IPS DF 6.9 (cell line): ENCODE measurements at regions not wholly inside any gene's neighbourhood (a gene's known extent, or its start where the extent isn't known, plus 50 kb on each side); places are given as distances from the start of the nearest gene placed in this dataset.

Experiments used
- DNase-seq: peaks from one replicate; pipeline ENCODE4 v3.0.0-alpha.2; 2013; ENCODE audit warnings: low read depth, low spot score
- H3K27ac ChIP-seq: one replicate; pipeline ENCODE4 v1.5.1; 2013; ENCODE audit warnings: low read length, control low read depth
- H3K27me3 ChIP-seq: 2 replicates; pipeline ENCODE4 v1.6.1; 2013; ENCODE audit warnings: mild to moderate bottlenecking, low read length; ENCODE audit not compliant: control insufficient read depth, insufficient read depth
- H3K36me3 ChIP-seq: 2 replicates; pipeline ENCODE4 v1.6.1; 2013; ENCODE audit warnings: low read length; ENCODE audit not compliant: control insufficient read depth, insufficient read depth
- H3K4me1 ChIP-seq: 2 replicates; pipeline ENCODE4 v1.6.1; 2013; ENCODE audit warnings: low read length; ENCODE audit not compliant: control insufficient read depth, insufficient read depth
- H3K4me3 ChIP-seq: 2 replicates; pipeline ENCODE4 v1.5.1; 2013; ENCODE audit warnings: mild to moderate bottlenecking, low read length
- H3K9me3 ChIP-seq: 2 replicates; pipeline ENCODE4 v1.6.1; 2013; ENCODE audit warnings: low read length, inconsistent platforms; ENCODE audit not compliant: control insufficient read depth, insufficient read depth
- WGBS: extraction: QIAGEN DNeasy Blood & Tissue Kit; methylation state at CpG from one replicate; pipeline ENCODE4 v1.1.7; 2013; ENCODE audit warnings: mixed read lengths, missing lambda C conversion rate; ENCODE audit not compliant: insufficient read length, insufficient coverage; 5-methylcytosine and 5-hydroxymethylcytosine counted together

- no peaks in the 10 kb centered on the region for H3K4me1 ChIP-seq
- H3K27me3 ChIP-seq: no peaks in the 10 kb centered on the region
- WGBS: no CpG with 5 or more reads among the region's 1 CpG
- no peak for DNase-seq
- no peak overlapping the region for H3K27ac ChIP-seq
- no peak overlapping the region for H3K4me3 ChIP-seq
- H3K9me3 ChIP-seq: no peaks in the 10 kb centered on the region
- no peaks in the 10 kb centered on the region for H3K36me3 ChIP-seq
Measured at GRCh38 chr11:21912285-21912684, 280.6 kb upstream of the ANO5 start.

- whole genome bisulfite sequencing: no CpG with 5 or more reads among the region's 1 CpG
- H3K27me3 ChIP-seq: no peaks in the 10 kb centered on the region
- DNase-seq: no peak
- H3K36me3 ChIP-seq: no peaks in the 10 kb centered on the region
- no peak overlapping the region for H3K4me3 ChIP-seq
- no peaks in the 10 kb centered on the region for H3K9me3 ChIP-seq
- no peaks in the 10 kb centered on the region for H3K4me1 ChIP-seq
- no peak overlapping the region for H3K27ac ChIP-seq
Measured at GRCh38 chr11:21921151-21921550, 271.7 kb upstream of the ANO5 start.

- WGBS: no CpG with 5 or more reads among the region's 1 CpG
Measured at GRCh38 chr11:21924262-21924661, 268.6 kb upstream of the ANO5 start.

GRCh38 chr11:21927628-21928027 lies 265.3 kb upstream of the ANO5 start:
- no peaks in the 10 kb centered on the region for H3K36me3 ChIP-seq
- H3K27ac ChIP-seq: no peak overlapping the region
- no peaks in the 10 kb centered on the region for H3K4me1 ChIP-seq
- H3K4me3 ChIP-seq: no peak overlapping the region
- no CpG with 5 or more reads among the region's 3 CpGs for WGBS
- H3K27me3 ChIP-seq: no peaks in the 10 kb centered on the region
- no peak for DNase-seq
- no peaks in the 10 kb centered on the region for H3K9me3 ChIP-seq

More at GRCh38 chr11:21924262-21924661, 268.6 kb upstream of the ANO5 start:
- H3K4me1 ChIP-seq: no peaks in the 10 kb centered on the region
- no peaks in the 10 kb centered on the region for H3K27me3 ChIP-seq
- no peaks in the 10 kb centered on the region for H3K9me3 ChIP-seq
- H3K27ac ChIP-seq: no peak overlapping the region
- no peaks in the 10 kb centered on the region for H3K36me3 ChIP-seq
- DNase-seq: no peak
- H3K4me3 ChIP-seq: no peak overlapping the region

GRCh38 chr11:21928847-21929246 lies 264.0 kb upstream of the ANO5 start:
- no peak for DNase-seq
- H3K36me3 ChIP-seq: no peaks in the 10 kb centered on the region
- no CpG with 5 or more reads among the region's 2 CpGs for WGBS
- no peaks in the 10 kb centered on the region for H3K9me3 ChIP-seq
- no peak overlapping the region for H3K27ac ChIP-seq
- no peaks in the 10 kb centered on the region for H3K4me1 ChIP-seq
- no peak overlapping the region for H3K4me3 ChIP-seq
- H3K27me3 ChIP-seq: no peaks in the 10 kb centered on the region

GRCh38 chr11:21930408-21930807 lies 262.5 kb upstream of the ANO5 start:
- Histone ChIP-seq H3K9me3 (no peaks in the 10 kb centered on the region), H3K36me3 (no peaks in the 10 kb centered on the region), H3K4me1 (no peaks in the 10 kb centered on the region), H3K27ac (no peak overlapping the region), H3K27me3 (no peaks in the 10 kb centered on the region), H3K4me3 (no peak overlapping the region)
- WGBS: no CpG with 5 or more reads among the region's 2 CpGs
- no peak for DNase-seq

- Histone ChIP-seq H3K36me3 (no peaks in the 10 kb centered on the region), H3K27ac (no peak overlapping the region), H3K27me3 (no peaks in the 10 kb centered on the region), H3K9me3 (no peaks in the 10 kb centered on the region), H3K4me3 (no peak overlapping the region), H3K4me1 (no peaks in the 10 kb centered on the region)
- no peak for DNase-seq
- WGBS: no CpG with 5 or more reads among the region's 11 CpGs
Measured at GRCh38 chr11:21931436-21932101, 261.3 kb upstream of the ANO5 start.

- Histone ChIP-seq H3K4me3 (no peak overlapping the region), H3K27ac (no peak overlapping the region), H3K9me3 (no peaks in the 10 kb centered on the region), H3K4me1 (no peaks in the 10 kb centered on the region), H3K27me3 (no peaks in the 10 kb centered on the region), H3K36me3 (no peaks in the 10 kb centered on the region)
- DNase-seq: no peak
- WGBS: no CpG with 5 or more reads among the region's 1 CpG
Measured at GRCh38 chr11:21933095-21933494, 259.8 kb upstream of the ANO5 start.

- DNase-seq: no peak
- H3K4me3 ChIP-seq: no peak overlapping the region
- no CpG with 5 or more reads among the region's 4 CpGs for WGBS
- no peaks in the 10 kb centered on the region for H3K4me1 ChIP-seq
- no peak overlapping the region for H3K27ac ChIP-seq
- H3K36me3 ChIP-seq: no peaks in the 10 kb centered on the region
- H3K27me3 ChIP-seq: no peaks in the 10 kb centered on the region
- no peaks in the 10 kb centered on the region for H3K9me3 ChIP-seq
Measured at GRCh38 chr11:21944577-21944976, 248.3 kb upstream of the ANO5 start.

- no peaks in the 10 kb centered on the region for H3K27me3 ChIP-seq
- H3K36me3 ChIP-seq: no peaks in the 10 kb centered on the region
- H3K27ac ChIP-seq: no peak overlapping the region
- no peaks in the 10 kb centered on the region for H3K9me3 ChIP-seq
- H3K4me1 ChIP-seq: no peaks in the 10 kb centered on the region
- H3K4me3 ChIP-seq: no peak overlapping the region
- DNase-seq: no peak
- WGBS: no CpG with 5 or more reads among the region's 1 CpG
Measured at GRCh38 chr11:21948876-21949275, 244.0 kb upstream of the ANO5 start.

- Histone ChIP-seq H3K9me3 (no peaks in the 10 kb centered on the region), H3K4me3 (no peak overlapping the region), H3K4me1 (no peaks in the 10 kb centered on the region), H3K27ac (no peak overlapping the region), H3K27me3 (no peaks in the 10 kb centered on the region), H3K36me3 (no peaks in the 10 kb centered on the region)
- no CpG with 5 or more reads among the region's 3 CpGs for WGBS
- no peak for DNase-seq
Measured at GRCh38 chr11:21949763-21950413, 243.0 kb upstream of the ANO5 start.
